Heart left ventricle (tissue), 16 donors: ENCODE measurements at regions not wholly inside any gene's neighbourhood (a gene's known extent, or its start where the extent isn't known, plus 50 kb on each side); places are given as distances from the start of the nearest gene placed in this dataset.

ENCODE experiments used
- ATAC-seq, 4 donors: fragments of 200-7000 bp; cut with Tn5 transposase; one replicate each; pipeline ENCODE4 v1.9.1; 2020 to 2022; ENCODE audit warnings: moderate library complexity in 4 of 4, mild to moderate bottlenecking in 3 of 4, moderate number of reproducible peaks in 1 of 4
- DNase-seq, 5 donors: peaks; one replicate each; pipeline ENCODE4 v3.0.0-alpha.2; 2020
- H3K27ac ChIP-seq, 12 donors: fragments of 200-600 bp; sonication (generic) in 4 of 12; one replicate each; pipeline versions ENCODE4 v1.5.0 to v1.8.0; 2016 to 2022; ENCODE audit warnings: mild to moderate bottlenecking in 2 of 12
- H3K27me3 ChIP-seq, 9 donors: fragments of 200-600 bp; sonication (generic) in 2 of 9; one replicate each; pipeline versions ENCODE4 v1.5.1 to v1.8.0; 2016 to 2022; ENCODE audit warnings: mild to moderate bottlenecking in 3 of 9
- H3K36me3 ChIP-seq, 9 donors: fragments of 200-600 bp; sonication (generic) in 2 of 9; one replicate each; pipeline versions ENCODE4 v1.5.0 to v1.8.0; 2018 to 2022; ENCODE audit warnings: mild to moderate bottlenecking in 2 of 9
- H3K4me1 ChIP-seq, 12 donors: fragments of 200-600 bp; sonication (generic) in 4 of 12; one replicate each; pipeline versions ENCODE4 v1.5.0 to v1.8.0; 2016 to 2022; ENCODE audit warnings: mild to moderate bottlenecking in 3 of 12
- H3K4me3 ChIP-seq, 12 donors: fragments of 200-600 bp; sonication (generic) in 4 of 12; one replicate each; pipeline versions ENCODE4 v1.5.0 to v1.8.0; 2017 to 2022; ENCODE audit warnings: mild to moderate bottlenecking in 9 of 12, moderate library complexity in 4 of 12
- H3K9me3 ChIP-seq, 12 donors: fragments of 200-600 bp; sonication (generic) in 4 of 12; one replicate each; pipeline versions ENCODE4 v1.5.0 to v1.8.0; 2016 to 2022; ENCODE audit warnings: mild to moderate bottlenecking in 1 of 12
- CTCF ChIP-seq, 12 donors: fragments of 200-600 bp; sonication (generic) in 4 of 12; IDR thresholded peaks; one replicate each; pipeline versions ENCODE4 v1.5.0 to v1.8.0; 2018 to 2022; ENCODE audit warnings: antibody characterized with exemption in 12 of 12, mild to moderate bottlenecking in 5 of 12
- POLR2A ChIP-seq, 2 donors: fragments of 450-650 bp; IDR thresholded peaks; one replicate each; pipeline ENCODE4 v1.6.1; 2017; ENCODE audit warnings: antibody characterized with exemption in 2 of 2, mild to moderate bottlenecking in 2 of 2, moderate library complexity in 2 of 2
- WGBS, 4 donors: extraction: QIAGEN DNeasy Blood & Tissue Kit in 2 of 4; methylation state at CpG; one replicate each; pipeline versions ENCODE4 v1.1.5 to v1.1.7; 2013 to 2018; 5-methylcytosine and 5-hydroxymethylcytosine counted together
- intact Hi-C, 10 donors: fragments of 100-400 bp; cut with DNase I; formaldehyde crosslinking; loops; one replicate each; pipeline versions ENCODE4 v1.11.1 to v1.14.2; 2022
- donor health status: ischemic (EF 13 %, LVEDD 7.1; RV severe dilation, severe dysfunction).
- donor health status: healthy with polysubstance abuse.
- donor health status: DM: no; HTN: yes; CAD: no.
- donor health status: DM: no; HTN: no; CAD: no.
- donor health status: ischemic (EF 25% LVEDD 6.9; RV normal size, moderate dysfunction).
- donor health status: ischemic (EF 25% LVEDD 5.7; RV mildly dilated, moderate dysfunction).
- donor health status: healthy.
- donor health status: DM: yes; HTN: yes; CAD: no.
- donor health status: ischemic (EF 35%, LVEDD 5.7; RV mildly dilated, moderate dysfunction).
- donor health status: nonischemic (EF 11% LVEDD 7.7; RV severe dilation, severe dysfunction).
- donor health status: DM: yes; HTN: yes; CAD: no.
- donor health status: PGD.
- donor health status: ischemic (EF 29% LVEDD 5.4; RV normal size, mild dysfunction).
- donor health status: nonischemic (EF 23%, LVEDD 6.1; RV moderate dilation, normal function).

GRCh38 chr6:3524456-3524855 lies 67.6 kb upstream of the SLC22A23 start:
- ATAC-seq: no peak
- no peak for DNase-seq
- no peak for TF ChIP-seq POLR2A (IDR thresholded peaks at IDR 0.05)
- TF ChIP-seq CTCF (IDR thresholded peaks at IDR 0.05): no peak
- intact Hi-C loops: no loop called here
- Histone ChIP-seq H3K27me3 (peaks cover 0 to 9% (median 3%) of the 10 kb centered on the region in 9 donors), H3K4me3 (no peak overlapping the region), H3K27ac (no peak overlapping the region), H3K9me3 (peaks cover 0 to 4% (median 0%) of the 10 kb centered on the region in 12 donors), H3K4me1 (no peaks in the 10 kb centered on the region), H3K36me3 (no peaks in the 10 kb centered on the region)
- WGBS, 4 donors: 67 to 83% (median 78%) methylated on average over 2 of the region's 2 CpGs

- no peaks in the 10 kb centered on the region for H3K36me3 ChIP-seq
- 85 to 91% (median 89%) methylated on average over 7 of the region's 7 CpGs for WGBS, 4 donors
- peaks cover 0 to 5% (median 0%) of the 10 kb centered on the region in 12 donors for H3K9me3 ChIP-seq
- DNase-seq (no peak), ATAC-seq (no peak)
- H3K4me1 ChIP-seq: no peaks in the 10 kb centered on the region
- no peak overlapping the region for H3K27ac ChIP-seq
- TF ChIP-seq POLR2A (IDR thresholded peaks at IDR 0.05) (no peak), CTCF (IDR thresholded peaks at IDR 0.05) (no peak)
- H3K4me3 ChIP-seq: no peak overlapping the region
- intact Hi-C loops: no loop called here
- peaks cover 0 to 9% (median 3%) of the 10 kb centered on the region in 9 donors for H3K27me3 ChIP-seq
Measured at GRCh38 chr6:3523966-3524365, 67.1 kb upstream of the SLC22A23 start.

- whole genome bisulfite sequencing, 4 donors: 41 to 68% (median 51%) methylated on average over 5 of the region's 5 CpGs
- no peaks in the 10 kb centered on the region for H3K36me3 ChIP-seq
- no peak overlapping the region for H3K27ac ChIP-seq
- DNase-seq: no peak
- TF ChIP-seq POLR2A (IDR thresholded peaks at IDR 0.05) (no peak), CTCF (IDR thresholded peaks at IDR 0.05) (no peak)
- no peaks in the 10 kb centered on the region for H3K4me1 ChIP-seq
- H3K9me3 ChIP-seq: peaks cover 0 to 5% (median 0%) of the 10 kb centered on the region in 12 donors
- ATAC-seq: peak in 3 of 4 donors; percentile 49 to 76 (median 61)
- peaks cover 0 to 9% (median 3%) of the 10 kb centered on the region in 9 donors for H3K27me3 ChIP-seq
- H3K4me3 ChIP-seq: no peak overlapping the region
- intact Hi-C loops: no loop called here
Measured at GRCh38 chr6:3523271-3523670, 66.4 kb upstream of the SLC22A23 start.

GRCh38 chr6:3522561-3523260 lies 65.9 kb upstream of the SLC22A23 start:
- H3K27ac ChIP-seq: no peak overlapping the region
- WGBS, 4 donors: 44 to 64% (median 52%) methylated on average over 7 of the region's 7 CpGs
- TF ChIP-seq POLR2A (IDR thresholded peaks at IDR 0.05): no peak
- intact Hi-C loops: no loop called here
- no peak overlapping the region for H3K4me3 ChIP-seq
- ATAC-seq: no peak
- DNase-seq: no peak
- H3K27me3 ChIP-seq: peaks cover 0 to 12% (median 3%) of the 10 kb centered on the region in 9 donors
- H3K36me3 ChIP-seq: no peaks in the 10 kb centered on the region
- peaks cover 0 to 5% (median 0%) of the 10 kb centered on the region in 12 donors for H3K9me3 ChIP-seq
- no peaks in the 10 kb centered on the region for H3K4me1 ChIP-seq
